Activated CD8-positive, alpha-beta T cell treated with anti-CD3 and anti-CD28 coated beads, Interleukin-2, amount 10 ng/mL, durations not matched to agents 7 days and 5 days (primary cell): ENCODE measurements at regions not wholly inside any gene's neighbourhood (a gene's known extent, or its start where the extent isn't known, plus 50 kb on each side); places are given as distances from the start of the nearest gene placed in this dataset.

ENCODE experiments used
- ATAC-seq: fragments of 150-1000 bp; cut with Tn5 transposase; one replicate; pipeline ENCODE4 v1.10.0; 2021; ENCODE audit warnings: moderate library complexity
- CTCF ChIA-PET: fragments of 350-600 bp; sonication (Branson Sonifier 250); formaldehyde crosslinking; loops from one replicate; lab custom pipeline; 2021; ENCODE audit warnings: antibody characterized with exemption; lab: Charles Lee
- POLR2A ChIA-PET: fragments of 350-600 bp; sonication (Branson Sonifier 250); formaldehyde crosslinking; loops from one replicate; lab custom pipeline; 2021; ENCODE audit warnings: antibody characterized with exemption; lab: Charles Lee
- DNase-seq: peaks from one replicate; pipeline ENCODE4 v3.0.0-alpha.2; 2020
- H3K27ac Mint-ChIP-seq: one replicate; pipeline ENCODE4 v1.8.0; 2021; ENCODE audit warnings: mild to moderate bottlenecking, mixed read lengths
- H3K27me3 Mint-ChIP-seq: one replicate; pipeline ENCODE4 v1.8.0; 2021; ENCODE audit warnings: low read depth, mixed read lengths
- H3K36me3 Mint-ChIP-seq: one replicate; pipeline ENCODE4 v1.8.0; 2021; ENCODE audit warnings: low read depth, mixed read lengths
- H3K4me1 Mint-ChIP-seq: one replicate; pipeline ENCODE4 v1.8.0; 2021; ENCODE audit warnings: low read depth, mixed read lengths
- H3K4me3 Mint-ChIP-seq: one replicate; pipeline ENCODE4 v1.8.0; 2021; ENCODE audit warnings: mild to moderate bottlenecking, mixed read lengths
- H3K9me3 Mint-ChIP-seq: one replicate; pipeline ENCODE4 v1.8.0; 2022; ENCODE audit warnings: mixed read lengths; ENCODE audit not compliant: insufficient read depth

DNA sequence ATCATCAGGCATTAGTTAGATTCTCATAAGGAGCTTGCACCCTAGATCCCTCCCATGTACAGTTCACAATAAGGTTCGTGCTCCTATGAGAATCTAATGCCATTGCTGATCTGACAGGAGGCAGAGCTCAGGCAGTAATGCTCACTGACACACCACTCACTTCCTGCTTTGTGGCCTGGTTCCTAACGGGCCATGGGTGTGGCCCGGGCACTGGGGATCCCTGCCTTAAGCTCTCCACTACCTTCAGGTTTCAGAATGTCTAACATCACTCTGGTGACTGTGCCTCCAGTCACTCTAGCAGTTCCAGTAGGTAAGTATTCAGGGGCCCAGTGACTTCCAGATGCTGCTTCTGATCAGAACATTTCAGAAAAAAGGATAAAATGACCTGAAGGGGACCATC lies 152.4 kb downstream of the LRRC70 start:
- peak; percentile 26 for DNase-seq
- no peaks in the 10 kb centered on the region for H3K9me3 Mint-ChIP-seq
- CTCF ChIA-PET = no interaction called here

DNA sequence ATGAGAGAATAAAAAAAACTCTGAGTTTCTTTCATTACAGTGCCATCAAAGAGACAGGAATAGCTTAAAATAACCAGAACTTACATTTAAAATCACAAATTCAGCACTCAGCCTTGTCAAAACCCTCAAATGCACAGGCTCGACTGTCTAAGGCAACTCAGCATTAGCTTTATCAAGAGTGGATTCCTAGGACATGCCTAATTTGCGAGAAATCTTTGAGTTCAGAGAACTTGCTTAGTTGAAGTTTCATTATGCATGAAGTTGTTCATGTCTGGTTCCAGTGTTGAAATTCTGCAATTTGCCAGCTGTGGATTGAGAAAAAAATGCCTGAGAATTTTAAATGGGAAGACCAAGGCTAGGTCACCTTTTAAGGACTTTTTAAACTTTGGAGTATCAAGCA lies 151.1 kb downstream of the LRRC70 start:
- H3K27ac Mint-ChIP-seq = no peak overlapping the region
- no peak for DNase-seq
- ChIA-PET CTCF (interaction anchor here (0.6 kb wide), 1 partner anchor 272 kb away, joined by 4 read pairs; no protein-coding TSS in a partner anchor), POLR2A (no interaction called here)
- H3K36me3 Mint-ChIP-seq = no peaks in the 10 kb centered on the region
- peaks cover 8% of the 10 kb centered on the region for H3K27me3 Mint-ChIP-seq
- H3K4me1 Mint-ChIP-seq = peaks cover 3% of the 10 kb centered on the region
- H3K4me3 Mint-ChIP-seq = no peak overlapping the region
- no peaks in the 10 kb centered on the region for H3K9me3 Mint-ChIP-seq
- no peak for ATAC-seq

More for the DNA sequence above, 152.4 kb downstream of the LRRC70 start:
- POLR2A ChIA-PET = no interaction called here
- Mint-ChIP-seq H3K27ac (no peak overlapping the region), H3K4me3 (no peak overlapping the region), H3K27me3 (peaks cover 8% of the 10 kb centered on the region), H3K4me1 (peaks cover 3% of the 10 kb centered on the region), H3K36me3 (no peaks in the 10 kb centered on the region)
- peak; percentile 44 for ATAC-seq

DNA sequence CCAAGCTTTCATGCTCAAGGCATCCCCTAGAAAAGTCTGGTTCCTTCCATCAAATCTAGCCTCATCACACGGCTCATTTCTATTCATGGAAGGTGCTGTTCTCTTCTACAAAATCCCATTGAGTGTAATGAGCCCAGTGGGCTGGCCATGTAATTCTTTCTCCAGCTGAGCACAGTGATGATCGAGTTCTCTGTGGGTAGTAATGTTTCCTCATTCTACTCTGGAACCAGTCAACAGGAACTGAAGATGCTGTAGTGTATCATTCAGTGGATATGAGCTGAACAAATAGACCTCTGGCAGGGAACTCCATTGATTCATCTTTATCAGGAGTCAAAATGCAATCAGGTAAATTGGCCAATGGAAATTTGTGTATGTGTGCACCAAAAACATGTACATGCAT lies 149.2 kb downstream of the LRRC70 start:
- no peaks in the 10 kb centered on the region for H3K36me3 Mint-ChIP-seq
- no peak for ATAC-seq

DNA sequence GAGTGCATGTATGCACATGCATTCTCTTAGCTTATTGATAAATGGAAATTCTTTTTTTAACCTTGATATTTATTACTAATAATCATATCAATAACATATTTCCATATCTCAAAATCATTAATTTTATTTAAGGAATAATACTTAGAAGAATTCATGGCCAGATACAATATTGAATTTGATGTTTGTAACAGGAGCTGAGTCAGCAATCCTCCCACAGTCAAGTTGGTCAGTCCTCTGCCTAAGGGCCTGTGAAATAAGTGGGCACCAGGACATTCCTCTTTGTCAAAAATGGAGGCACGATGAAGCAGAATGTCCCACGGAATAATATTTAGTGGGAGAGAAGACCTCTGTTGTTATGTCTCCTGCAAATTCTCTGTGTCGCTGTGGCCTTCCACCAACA lies 148.6 kb downstream of the LRRC70 start:
- DNase-seq (no peak), ATAC-seq (no peak)
- Mint-ChIP-seq H3K4me3 (no peak overlapping the region), H3K9me3 (no peaks in the 10 kb centered on the region), H3K27ac (no peak overlapping the region), H3K4me1 (peaks cover 3% of the 10 kb centered on the region), H3K36me3 (no peaks in the 10 kb centered on the region), H3K27me3 (peaks cover 14% of the 10 kb centered on the region)
- ChIA-PET CTCF (no interaction called here), POLR2A (no interaction called here)

More for the DNA sequence above, 149.2 kb downstream of the LRRC70 start:
- ChIA-PET CTCF (no interaction called here), POLR2A (no interaction called here)
- Mint-ChIP-seq H3K4me3 (no peak overlapping the region), H3K27ac (no peak overlapping the region), H3K4me1 (peaks cover 3% of the 10 kb centered on the region), H3K9me3 (no peaks in the 10 kb centered on the region), H3K27me3 (peaks cover 10% of the 10 kb centered on the region)
- DNase-seq = no peak

DNA sequence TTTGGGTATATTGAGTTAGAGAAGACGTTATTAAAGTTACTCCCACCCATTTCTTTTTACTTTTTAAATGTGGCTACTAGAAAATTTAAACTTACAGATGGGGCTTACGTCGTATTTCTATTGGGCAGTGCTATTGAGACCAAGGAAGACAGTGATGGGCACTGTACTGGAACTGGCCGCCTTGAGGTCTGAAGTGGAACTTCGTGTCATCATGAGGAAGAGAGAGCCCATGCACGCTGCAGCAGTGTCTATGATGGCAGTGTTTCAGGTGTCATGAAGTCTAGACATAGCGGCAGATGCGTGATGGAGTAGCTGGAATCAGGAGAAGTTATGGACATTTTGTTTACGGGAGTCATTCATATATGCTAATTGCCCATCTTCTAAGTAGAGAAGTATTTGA lies 143.7 kb downstream of the LRRC70 start:
- ChIA-PET POLR2A (no interaction called here), CTCF (no interaction called here)
- H3K27me3 Mint-ChIP-seq = peaks cover 22% of the 10 kb centered on the region
- no peaks in the 10 kb centered on the region for H3K36me3 Mint-ChIP-seq
- no peaks in the 10 kb centered on the region for H3K9me3 Mint-ChIP-seq
- DNase-seq (no peak), ATAC-seq (no peak)
- no peak overlapping the region for H3K27ac Mint-ChIP-seq
- no peak overlapping the region for H3K4me3 Mint-ChIP-seq
- H3K4me1 Mint-ChIP-seq = no peaks in the 10 kb centered on the region

DNA sequence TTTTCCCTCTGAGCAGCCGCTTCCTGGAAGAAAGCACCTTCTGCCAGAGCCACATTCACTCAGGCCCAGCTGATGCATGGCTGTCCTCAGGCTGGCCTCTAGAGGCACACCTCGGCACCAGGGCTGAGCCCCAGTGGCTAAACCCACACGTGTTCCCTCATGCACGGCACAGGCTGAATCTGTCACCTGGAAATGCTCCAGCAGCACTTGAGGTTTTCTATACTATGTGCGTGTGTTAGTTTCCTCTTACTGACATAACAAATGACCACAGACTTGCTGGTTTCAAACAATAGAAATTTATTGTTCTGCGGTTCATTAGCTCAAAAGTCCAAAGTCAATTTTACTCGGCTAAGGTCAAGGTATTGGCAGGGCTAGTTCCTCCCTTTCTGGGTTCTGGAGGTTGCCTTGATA lies 141.4 kb downstream of the LRRC70 start:
- ATAC-seq = peak; percentile 67
- ChIA-PET POLR2A (no interaction called here), CTCF (no interaction called here)
- Mint-ChIP-seq H3K36me3 (no peaks in the 10 kb centered on the region), H3K4me3 (no peak overlapping the region), H3K4me1 (no peaks in the 10 kb centered on the region), H3K9me3 (no peaks in the 10 kb centered on the region), H3K27me3 (peaks cover 25% of the 10 kb centered on the region), H3K27ac (no peak overlapping the region)
- peak; percentile 24 for DNase-seq

DNA sequence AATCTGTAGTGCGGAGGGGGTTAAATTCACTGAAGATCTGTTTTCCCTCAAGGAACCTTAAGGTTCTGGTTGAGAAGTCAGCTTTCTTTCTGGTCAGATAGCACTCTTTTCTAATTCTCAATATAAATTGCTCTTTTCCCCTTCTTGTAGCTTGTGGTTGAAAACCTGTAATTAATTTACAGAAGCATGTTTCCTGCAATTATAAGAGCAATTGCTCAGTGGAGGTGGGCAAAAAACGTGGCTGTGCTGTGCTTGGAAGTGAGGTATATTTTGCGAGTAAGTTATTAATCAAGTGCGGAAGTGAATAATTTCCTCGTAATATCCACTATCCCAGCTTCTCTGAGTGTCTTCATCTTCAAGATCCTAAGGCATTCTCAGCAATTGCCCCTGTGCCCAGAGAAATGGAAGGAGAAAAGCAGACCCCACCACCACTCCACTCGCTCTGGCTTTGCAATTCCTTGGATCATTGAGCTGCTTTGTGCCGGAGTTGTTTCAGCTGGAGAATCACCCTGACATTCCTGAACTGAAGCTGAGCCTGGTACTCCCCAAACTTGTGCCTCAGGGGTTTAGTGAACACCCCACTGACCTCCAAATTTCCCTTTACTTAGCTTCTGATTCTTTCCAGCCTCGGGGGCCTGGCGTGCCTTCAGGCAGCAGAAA lies 140.6 kb downstream of the LRRC70 start:
- ChIA-PET POLR2A (no interaction called here), CTCF (interaction anchor here (0.9 to 1.2 kb wide), 2 partner anchors 18 to 253 kb away, joined by 4 to 5 read pairs; no protein-coding TSS in a partner anchor)
- Mint-ChIP-seq H3K4me1 (no peaks in the 10 kb centered on the region), H3K4me3 (no peak overlapping the region), H3K27ac (no peak overlapping the region), H3K9me3 (no peaks in the 10 kb centered on the region), H3K36me3 (no peaks in the 10 kb centered on the region), H3K27me3 (peaks cover 25% of the 10 kb centered on the region)
- no peak for DNase-seq
- ATAC-seq = no peak

DNA sequence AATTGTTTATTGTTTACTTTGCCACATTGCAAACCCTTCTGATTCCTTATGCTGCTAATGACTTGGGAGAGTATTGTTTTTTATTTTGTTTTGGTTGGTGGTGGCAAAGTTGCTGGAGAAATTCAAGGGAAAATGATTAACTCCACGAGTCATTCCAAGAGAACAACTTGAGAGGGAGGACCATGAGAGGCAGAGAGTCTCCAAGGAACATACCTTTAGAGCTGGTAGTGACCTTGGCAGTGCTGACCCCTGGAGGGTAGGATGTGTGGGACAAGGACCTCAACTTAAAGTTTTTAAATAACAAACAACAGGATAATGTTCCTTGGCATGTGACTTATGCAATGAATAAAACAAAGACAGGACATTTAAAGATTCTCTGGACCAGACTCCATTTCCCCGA lies 139.7 kb downstream of the LRRC70 start:
- ChIA-PET POLR2A (no interaction called here), CTCF (interaction anchor here (0.9 to 1.2 kb wide), 3 partner anchors 17 to 252 kb away, joined by 3 to 5 read pairs (median 4); no protein-coding TSS in a partner anchor)
- DNase-seq = no peak
- no peaks in the 10 kb centered on the region for H3K4me1 Mint-ChIP-seq
- H3K4me3 Mint-ChIP-seq = no peak overlapping the region
- H3K27me3 Mint-ChIP-seq = peaks cover 21% of the 10 kb centered on the region
- no peaks in the 10 kb centered on the region for H3K36me3 Mint-ChIP-seq
- no peaks in the 10 kb centered on the region for H3K9me3 Mint-ChIP-seq
- no peak for ATAC-seq
- no peak overlapping the region for H3K27ac Mint-ChIP-seq

DNA sequence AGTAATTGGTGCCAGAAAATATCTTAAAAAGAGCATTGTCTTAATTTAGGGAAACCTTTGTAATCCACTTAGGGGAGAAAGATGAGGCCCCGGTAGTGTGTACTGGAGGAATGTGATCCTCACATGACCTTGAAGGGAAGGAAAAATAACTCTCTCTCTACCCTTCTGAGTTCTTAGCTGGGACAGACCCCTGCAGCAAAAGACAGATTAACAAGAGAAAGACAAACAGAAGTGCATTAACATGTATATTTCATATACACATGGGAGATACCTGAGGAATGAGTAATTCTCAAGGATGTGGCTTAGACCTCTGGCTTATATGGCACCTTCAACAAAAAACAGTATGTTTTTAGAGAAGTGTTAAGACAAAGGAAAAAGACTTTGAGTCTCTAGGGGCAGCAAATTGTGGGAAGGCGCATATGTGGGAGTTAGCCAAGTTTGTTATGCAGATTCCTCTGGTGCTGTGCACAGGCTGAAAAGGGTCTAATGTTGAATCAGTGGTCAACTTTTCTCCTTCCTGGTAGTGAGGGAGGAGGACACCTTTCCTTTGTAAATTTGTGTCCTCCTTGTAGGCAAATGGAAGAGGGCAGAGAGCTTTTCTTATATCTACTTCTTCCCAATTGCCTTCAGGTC lies 138.8 kb downstream of the LRRC70 start:
- H3K4me3 Mint-ChIP-seq = no peak overlapping the region
- CTCF ChIA-PET = no interaction called here
- H3K27me3 Mint-ChIP-seq = peaks cover 16% of the 10 kb centered on the region
- no peak for ATAC-seq
- H3K27ac Mint-ChIP-seq = no peak overlapping the region
- no peaks in the 10 kb centered on the region for H3K4me1 Mint-ChIP-seq
- H3K9me3 Mint-ChIP-seq = no peaks in the 10 kb centered on the region
- DNase-seq = no peak
- no peaks in the 10 kb centered on the region for H3K36me3 Mint-ChIP-seq
- POLR2A ChIA-PET = no interaction called here

DNA sequence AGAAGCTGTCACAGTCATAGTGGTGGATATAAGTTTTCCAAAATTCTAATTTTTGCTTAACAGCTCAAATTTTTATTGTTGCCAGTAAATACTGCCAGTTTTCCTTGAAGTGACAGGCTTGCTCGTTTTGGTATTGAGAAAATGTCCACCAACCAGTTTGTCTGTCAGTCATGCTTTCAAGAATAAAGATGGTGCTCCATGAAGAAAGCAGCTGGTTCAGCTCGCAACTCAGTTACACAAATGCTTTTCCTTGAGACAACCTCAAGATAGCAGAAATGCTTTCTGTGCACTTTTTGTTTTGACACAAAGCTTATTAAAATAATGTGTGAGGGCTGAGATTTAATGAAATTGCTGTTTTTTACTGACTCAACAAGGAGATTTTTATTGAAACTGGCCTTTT lies 135.7 kb downstream of the LRRC70 start:
- DNase-seq = no peak
- Mint-ChIP-seq H3K9me3 (no peaks in the 10 kb centered on the region), H3K27me3 (peaks cover 9% of the 10 kb centered on the region), H3K36me3 (no peaks in the 10 kb centered on the region), H3K4me3 (no peak overlapping the region), H3K4me1 (no peaks in the 10 kb centered on the region), H3K27ac (no peak overlapping the region)
- POLR2A ChIA-PET = no interaction called here
- no peak for ATAC-seq
- CTCF ChIA-PET = interaction anchor here (1.0 kb wide), 1 partner anchor 254 kb away, joined by 3 read pairs; no protein-coding TSS in a partner anchor

DNA sequence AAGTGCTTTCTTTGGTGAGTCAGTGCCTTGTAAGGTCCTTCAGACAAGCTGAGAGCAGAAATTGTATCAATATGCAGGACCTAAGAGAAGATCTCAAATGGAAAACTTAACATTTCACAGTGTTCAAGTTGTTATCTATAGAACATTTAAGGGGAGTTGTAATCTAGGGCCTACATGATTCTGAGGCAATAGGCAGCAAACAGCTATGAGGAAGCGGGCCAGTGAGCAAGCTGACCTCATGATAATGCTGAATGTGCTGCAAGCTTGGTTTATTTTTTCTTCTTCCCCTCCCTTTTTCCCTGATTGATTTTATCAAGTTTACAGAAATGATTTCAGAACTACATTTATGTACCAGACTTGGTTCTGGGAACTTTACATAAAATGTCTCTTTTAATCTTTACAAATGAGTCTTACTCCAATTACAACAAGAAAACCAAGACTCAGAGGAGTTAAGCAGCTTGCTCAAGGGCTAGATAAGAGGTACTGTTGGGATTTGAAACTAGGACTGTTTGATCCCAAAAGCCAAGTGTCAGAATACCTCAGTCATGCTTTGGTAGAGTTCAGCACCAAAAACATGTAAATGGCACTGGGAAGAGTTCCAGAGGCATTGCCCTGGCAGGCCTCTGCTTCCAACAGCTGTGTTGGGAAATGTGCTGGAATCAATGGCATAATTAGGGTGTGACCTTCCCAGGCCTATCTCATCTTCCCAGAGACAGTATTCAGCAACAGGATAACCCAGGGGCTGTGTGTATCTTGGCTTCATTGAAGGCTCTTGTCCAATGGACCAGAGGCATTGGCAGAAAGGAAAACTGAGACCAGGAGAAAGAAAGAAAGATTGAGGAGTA lies 130.1 kb downstream of the LRRC70 start:
- POLR2A ChIA-PET = no interaction called here
- no peaks in the 10 kb centered on the region for H3K4me1 Mint-ChIP-seq
- H3K27me3 Mint-ChIP-seq = peaks cover 5% of the 10 kb centered on the region
- H3K36me3 Mint-ChIP-seq = no peaks in the 10 kb centered on the region
- DNase-seq = no peak
- ATAC-seq = no peak
- peaks cover 5% of the 10 kb centered on the region for H3K9me3 Mint-ChIP-seq
- CTCF ChIA-PET = no interaction called here
- no peak overlapping the region for H3K27ac Mint-ChIP-seq
- no peak overlapping the region for H3K4me3 Mint-ChIP-seq

DNA sequence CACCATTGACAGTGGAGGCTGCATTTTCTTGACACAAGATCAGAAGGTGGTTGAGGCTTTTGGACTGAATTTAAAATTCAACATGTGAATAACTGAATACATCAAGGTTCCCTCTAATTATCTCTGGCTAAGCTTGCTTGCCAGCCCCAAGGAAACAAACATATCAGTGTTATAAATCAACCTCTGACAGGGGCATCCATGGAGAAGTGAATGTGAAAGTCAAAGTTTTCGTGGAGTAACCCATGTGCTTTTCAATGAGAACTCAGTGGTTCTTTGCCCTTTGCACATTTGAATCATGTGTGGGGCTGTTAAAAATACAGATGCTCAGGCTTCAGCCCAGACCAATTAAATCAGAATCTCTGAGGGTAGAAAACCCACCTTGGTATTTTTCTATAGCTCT lies 128.9 kb downstream of the LRRC70 start:
- H3K27ac Mint-ChIP-seq = no peak overlapping the region
- ATAC-seq = no peak
- H3K9me3 Mint-ChIP-seq = peaks cover 5% of the 10 kb centered on the region
- ChIA-PET CTCF (no interaction called here), POLR2A (interaction anchor here (0.6 kb wide), 1 partner anchor 734 kb away, joined by 3 read pairs; no protein-coding TSS in a partner anchor)
- H3K4me1 Mint-ChIP-seq = no peaks in the 10 kb centered on the region
- no peak for DNase-seq
- H3K27me3 Mint-ChIP-seq = peaks cover 5% of the 10 kb centered on the region
- H3K36me3 Mint-ChIP-seq = no peaks in the 10 kb centered on the region
- no peak overlapping the region for H3K4me3 Mint-ChIP-seq
